Peyer's patch (tissue), 4 donors: ENCODE measurements at regions not wholly inside any gene's neighbourhood (a gene's known extent, or its start where the extent isn't known, plus 50 kb on each side); places are given as distances from the start of the nearest gene placed in this dataset.

ENCODE experiments used
- CTCF ChIP-seq, 6 experiments: fragments of 450-650 bp in 4 of 6; fragments of 200-600 bp in 2 of 6; sonication (generic) in 1 of 6; IDR thresholded peaks; one replicate each; pipeline ENCODE4 v1.5.1; 2017 to 2019; ENCODE audit warnings: antibody characterized with exemption in 6 of 6, mild to moderate bottlenecking in 3 of 6, moderate library complexity in 1 of 6
- POLR2A ChIP-seq, 2 donors: fragments of 450-650 bp; IDR thresholded peaks; one replicate each; pipeline ENCODE4 v1.5.1; 2017; ENCODE audit warnings: antibody characterized with exemption in 2 of 2, mild to moderate bottlenecking in 2 of 2, moderate library complexity in 2 of 2

- no peak for TF ChIP-seq CTCF (IDR thresholded peaks at IDR 0.05)
- no peak for TF ChIP-seq POLR2A (IDR thresholded peaks at IDR 0.05)
Observed at GRCh38 chr9:81395676-81396054, 293.7 kb downstream of the TLE1 start.
